GM23248 (cell line): ENCODE measurements at regions not wholly inside any gene's neighbourhood (a gene's known extent, or its start where the extent isn't known, plus 50 kb on each side); places are given as distances from the start of the nearest gene placed in this dataset.

Experiments
- DNase-seq: peaks from one replicate; pipeline ENCODE4 v3.0.0-alpha.2; 2015
- H2AFZ ChIP-seq: fragments of 200-600 bp; sonication (generic); 2 replicates; pipeline ENCODE4 v1.6.1; 2016; ENCODE audit warnings: antibody characterized with exemption
- H3F3A ChIP-seq: fragments of 200-600 bp; sonication (generic); 2 replicates; pipeline ENCODE4 v1.6.1; 2016; ENCODE audit warnings: mild to moderate bottlenecking, antibody characterized with exemption, mixed run types; ENCODE audit not compliant: insufficient read depth
- H3K27ac ChIP-seq: fragments of 200-600 bp; sonication (generic); 2 replicates; pipeline ENCODE4 v1.5.1; 2016; ENCODE audit warnings: mild to moderate bottlenecking
- H3K27me3 ChIP-seq: fragments of 200-600 bp; sonication (generic); replicated peaks from 2 replicates; pipeline ENCODE4 v1.6.1; 2016; ENCODE audit warnings: mild to moderate bottlenecking; ENCODE audit not compliant: insufficient read depth
- H3K36me3 ChIP-seq: fragments of 200-600 bp; sonication (generic); 2 replicates; pipeline ENCODE4 v1.6.1; 2016; ENCODE audit warnings: low read depth, mild to moderate bottlenecking
- H3K4me1 ChIP-seq: fragments of 200-600 bp; sonication (generic); 2 replicates; pipeline ENCODE4 v1.6.1; 2016; ENCODE audit warnings: mild to moderate bottlenecking; ENCODE audit not compliant: insufficient read depth
- H3K4me2 ChIP-seq: fragments of 200-600 bp; sonication (generic); one replicate; pipeline ENCODE4 v1.6.1; 2016; ENCODE audit warnings: mild to moderate bottlenecking; ENCODE audit not compliant: unreplicated experiment
- H3K4me3 ChIP-seq: fragments of 200-600 bp; sonication (generic); 2 replicates; pipeline ENCODE4 v1.5.1; 2016; ENCODE audit warnings: mild to moderate bottlenecking
- H3K79me2 ChIP-seq: fragments of 200-600 bp; sonication (generic); 2 replicates; pipeline ENCODE4 v1.6.1; 2016; ENCODE audit warnings: mild to moderate bottlenecking; ENCODE audit not compliant: insufficient read depth
- H3K9ac ChIP-seq: fragments of 200-600 bp; sonication (generic); 2 replicates; pipeline ENCODE4 v1.6.1; 2016; ENCODE audit warnings: mild to moderate bottlenecking
- H3K9me2 ChIP-seq: fragments of 200-600 bp; sonication (generic); 2 replicates; pipeline ENCODE4 v1.6.1; 2016; ENCODE audit warnings: mixed run types, mild to moderate bottlenecking, moderate library complexity; ENCODE audit not compliant: insufficient read depth
- H3K9me3 ChIP-seq: fragments of 200-600 bp; sonication (generic); one replicate; pipeline ENCODE4 v1.6.1; 2017; ENCODE audit warnings: low read depth
- H4K20me1 ChIP-seq: fragments of 200-600 bp; sonication (generic); 2 replicates; pipeline ENCODE4 v1.6.0; 2016; ENCODE audit not compliant: insufficient read depth
- EZH2 ChIP-seq: fragments of 200-600 bp; sonication (generic); IDR thresholded peaks from 2 replicates; pipeline ENCODE4 v1.6.1; 2018; ENCODE audit warnings: antibody characterized with exemption, mild to moderate bottlenecking; ENCODE audit not compliant: insufficient read depth, poor library complexity, severe bottlenecking
- EZH2phosphoT487 ChIP-seq: fragments of 200-600 bp; sonication (generic); IDR thresholded peaks from 2 replicates; pipeline ENCODE4 v1.6.1; 2018; ENCODE audit warnings: antibody characterized with exemption, moderate library complexity, mild to moderate bottlenecking, low read depth; ENCODE audit not compliant: insufficient read depth
- WGBS, 2 experiments: methylation state at CpG; one replicate each; pipeline ENCODE4 v1.1.6; 2015 to 2017; ENCODE audit warnings: low lambda C conversion rate in 2 of 2, low coverage in 1 of 2; ENCODE audit errors: missing lambda C conversion rate in 2 of 2; 5-methylcytosine and 5-hydroxymethylcytosine counted together
- in situ Hi-C: fragments of 300-500 bp; cut with MboI; formaldehyde crosslinking; loops from 2 replicates; pipeline ENCODE4 v1.15.0; 2020

DNA sequence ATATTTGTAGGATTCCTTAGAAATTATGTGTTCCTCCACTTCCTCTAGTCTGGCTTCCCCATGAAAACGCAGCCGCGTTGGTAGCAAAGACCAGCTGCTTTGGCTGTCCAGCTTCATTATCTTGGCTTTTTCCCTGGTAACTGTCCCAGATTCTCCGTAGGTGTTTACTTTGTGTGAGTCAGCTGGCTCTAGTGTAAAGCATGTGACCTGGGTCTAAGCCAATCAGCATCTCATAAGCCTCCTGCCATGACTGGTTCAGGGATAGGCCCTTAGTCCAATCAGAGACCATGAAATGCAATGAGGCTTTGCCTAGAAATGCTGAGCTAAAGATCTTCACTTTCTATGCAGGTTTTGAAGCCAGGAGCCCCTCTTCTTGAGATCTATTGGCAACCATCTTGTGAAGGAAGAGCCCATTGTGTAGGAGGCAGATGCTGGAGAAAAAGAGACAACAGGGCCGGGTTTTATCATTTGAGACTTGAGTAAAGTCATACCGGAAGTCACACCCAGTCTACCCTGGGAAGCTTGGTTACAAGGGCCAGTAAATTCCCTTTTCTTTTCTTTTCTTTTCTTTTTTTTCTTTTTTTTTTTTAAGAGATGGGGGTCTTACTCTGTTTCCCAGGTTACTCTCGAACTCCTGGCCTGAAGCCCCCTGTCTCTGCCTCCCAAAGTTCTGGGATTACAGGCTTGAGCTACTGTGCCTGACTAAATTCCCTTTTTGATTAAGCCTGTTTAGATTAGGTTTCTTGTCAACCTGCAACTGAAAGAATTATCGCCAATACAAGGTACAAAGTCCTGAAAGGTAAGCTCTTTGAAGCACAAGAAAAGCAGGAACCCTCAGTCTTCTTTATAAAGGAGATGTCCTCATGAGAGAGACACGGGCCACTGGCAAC, 256.5 kb upstream of the RREB1 start:
- Histone ChIP-seq H3K9me3 (no peaks in the 10 kb centered on the region), H3K9ac (no peak overlapping the region), H4K20me1 (no peaks in the 10 kb centered on the region), H3K9me2 (no peaks in the 10 kb centered on the region), H3K4me2 (no peak overlapping the region), H3K4me3 (no peak overlapping the region), H3K27me3 (no peaks in the 10 kb centered on the region), H2AFZ (peak overlapping the region; percentile 51), H3K36me3 (no peaks in the 10 kb centered on the region), H3K27ac (peak overlapping the region; percentile 38), H3F3A (peaks cover 17% of the 10 kb centered on the region), H3K79me2 (no peaks in the 10 kb centered on the region), H3K4me1 (peaks cover 7% of the 10 kb centered on the region)
- DNase-seq = peak; percentile 98
- 51 to 52% methylated on average over 9 of the region's 9 CpGs for WGBS, 2 experiments
- in situ Hi-C loops = no loop called here
- no peak for TF ChIP-seq EZH2
- TF ChIP-seq EZH2phosphoT487 = no peak

DNA sequence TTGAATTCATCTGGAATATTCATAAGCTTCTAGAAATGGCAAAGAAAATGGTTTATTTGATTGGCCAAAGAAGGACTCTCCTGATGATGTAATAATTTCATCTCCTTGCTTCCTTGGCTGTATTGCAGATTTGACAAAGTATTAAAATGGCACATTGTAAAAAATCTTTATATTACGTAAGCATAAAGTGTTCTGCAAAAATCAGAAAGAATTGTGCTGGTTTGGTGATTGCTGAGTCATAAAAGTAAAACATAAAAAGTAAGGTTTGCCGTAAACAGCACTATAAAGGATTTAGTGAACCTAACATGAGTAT, 255.9 kb upstream of the RREB1 start:
- 94 to 97% methylated on average over 2 of the region's 2 CpGs for WGBS, 2 experiments
- no peak overlapping the region for H2AFZ ChIP-seq
- no peaks in the 10 kb centered on the region for H3K9me2 ChIP-seq
- no peaks in the 10 kb centered on the region for H3K9me3 ChIP-seq
- H3K79me2 ChIP-seq = no peaks in the 10 kb centered on the region
- H3K36me3 ChIP-seq = no peaks in the 10 kb centered on the region
- H3K27ac ChIP-seq = no peak overlapping the region
- no peak overlapping the region for H3K9ac ChIP-seq
- no peak overlapping the region for H3K4me3 ChIP-seq
- no peaks in the 10 kb centered on the region for H3K27me3 ChIP-seq
- peaks cover 10% of the 10 kb centered on the region for H3K4me1 ChIP-seq
- no peaks in the 10 kb centered on the region for H4K20me1 ChIP-seq
- no peak for DNase-seq
- H3F3A ChIP-seq = peaks cover 17% of the 10 kb centered on the region
- no peak for TF ChIP-seq EZH2phosphoT487
- no peak for TF ChIP-seq EZH2
- H3K4me2 ChIP-seq = no peak overlapping the region
- in situ Hi-C loops = no loop called here

GRCh38 chr6:6856538-6857523, 250.9 kb upstream of the RREB1 start:
- no peaks in the 10 kb centered on the region for H3K27me3 ChIP-seq

GRCh38 chr6:6857528-6857927, 250.2 kb upstream of the RREB1 start:
- no peak overlapping the region for H3K4me2 ChIP-seq
- H3K36me3 ChIP-seq = no peaks in the 10 kb centered on the region
- DNase-seq = no peak
- H3K4me1 ChIP-seq = peaks cover 5% of the 10 kb centered on the region
- no peak overlapping the region for H3K9ac ChIP-seq
- H3K27ac ChIP-seq = no peak overlapping the region
- in situ Hi-C loops = no loop called here
- no peak overlapping the region for H2AFZ ChIP-seq
- no peaks in the 10 kb centered on the region for H3K9me3 ChIP-seq
- TF ChIP-seq EZH2phosphoT487 (no peak), EZH2 (no peak)
- no peaks in the 10 kb centered on the region for H3K9me2 ChIP-seq
- H3F3A ChIP-seq = no peaks in the 10 kb centered on the region
- no peak overlapping the region for H3K4me3 ChIP-seq
- no peaks in the 10 kb centered on the region for H3K27me3 ChIP-seq
- WGBS, 2 experiments = 51 to 61% methylated on average over 5 of the region's 5 CpGs
- no peaks in the 10 kb centered on the region for H4K20me1 ChIP-seq
- H3K79me2 ChIP-seq = no peaks in the 10 kb centered on the region

More at GRCh38 chr6:6856538-6857523, 250.9 kb upstream of the RREB1 start:
- peak overlapping the region; percentile 36; the same call in 1 of the 2 replicates for H2AFZ ChIP-seq
- in situ Hi-C loops = no loop called here
- no peaks in the 10 kb centered on the region for H3K36me3 ChIP-seq
- H3K79me2 ChIP-seq = no peaks in the 10 kb centered on the region
- no peak overlapping the region for H3K27ac ChIP-seq
- peaks cover 1% of the 10 kb centered on the region; the same call in 1 of the 2 replicates for H3F3A ChIP-seq
- no peaks in the 10 kb centered on the region for H4K20me1 ChIP-seq
- peak overlapping the region; percentile 38 for H3K4me2 ChIP-seq
- DNase-seq = peak; percentile 63
- H3K9me2 ChIP-seq = no peaks in the 10 kb centered on the region
- 32 to 36% methylated on average over 22 to 23 of the region's 23 CpGs for WGBS, 2 experiments
- no peak overlapping the region for H3K9ac ChIP-seq
- no peaks in the 10 kb centered on the region for H3K9me3 ChIP-seq
- TF ChIP-seq EZH2 = no peak
- TF ChIP-seq EZH2phosphoT487 = no peak
- H3K4me1 ChIP-seq = peaks cover 5% of the 10 kb centered on the region
- no peak overlapping the region for H3K4me3 ChIP-seq
